Urothelium cell line (cell line): ENCODE measurements at regions not wholly inside any gene's neighbourhood (a gene's known extent, or its start where the extent isn't known, plus 50 kb on each side); places are given as distances from the start of the nearest gene placed in this dataset.
"Not testable (repeated sequence)": the region's sequence is repeated elsewhere in the genome, so short reads cannot be mapped to it uniquely, and the experiment has no call there.

Experiments used
- DNase-seq: peaks from one replicate; pipeline ENCODE4 v3.0.0; 2011; ENCODE audit warnings: low spot score, mixed read lengths
- FAIRE-seq: peaks from 2 replicates; lab custom pipeline; 2011; peaks lifted over from hg19 to GRCh38; lab: Jason Lieb, UNC

- FAIRE-seq = no peak
- no peak for DNase-seq
Observed at GRCh38 chr3:16070707-16071106, 103.8 kb upstream of the GALNT15 start.

GRCh38 chr3:16071206-16071605 lies 103.3 kb upstream of the GALNT15 start:
- DNase-seq = peak; percentile 55
- peak; percentile 66 for FAIRE-seq

GRCh38 chr3:16072420-16073110 lies 101.9 kb upstream of the GALNT15 start:
- DNase-seq (no peak), FAIRE-seq (no peak)

DNA sequence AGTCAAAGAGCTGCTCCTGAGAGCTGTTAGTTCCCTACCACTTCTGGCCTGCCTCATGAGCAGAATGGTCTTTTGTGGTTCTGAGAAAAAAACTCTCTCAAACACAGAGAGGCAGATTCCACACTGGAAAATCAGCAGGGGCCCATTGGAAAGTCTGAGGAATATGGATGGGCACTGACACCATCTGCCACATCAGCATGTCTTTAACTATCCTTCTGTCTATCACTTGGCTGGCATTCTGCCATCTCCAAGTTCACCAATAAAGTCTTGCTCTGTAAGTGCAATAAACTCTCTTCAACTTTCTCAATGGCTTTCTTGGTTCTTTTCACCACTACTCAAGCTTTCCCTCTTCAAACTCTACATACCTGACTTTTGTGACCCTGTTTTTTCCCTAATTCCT lies 101.3 kb upstream of the GALNT15 start:
- FAIRE-seq (no peak), DNase-seq (no peak)

GRCh38 chr3:16073990-16074671 lies 100.3 kb upstream of the GALNT15 start:
- not testable (repeated sequence) for DNase-seq, FAIRE-seq

- DNase-seq (no peak), FAIRE-seq (no peak)
Observed at GRCh38 chr3:16075647-16076046, 98.8 kb upstream of the GALNT15 start.

GRCh38 chr3:16076564-16076963 lies 97.9 kb upstream of the GALNT15 start:
- FAIRE-seq = peak; percentile 46
- no peak for DNase-seq

- DNase-seq, FAIRE-seq: not testable (repeated sequence)
Observed at GRCh38 chr3:16077146-16077545, 97.3 kb upstream of the GALNT15 start.

GRCh38 chr3:16077681-16078080 lies 96.8 kb upstream of the GALNT15 start:
- not testable (repeated sequence) for DNase-seq, FAIRE-seq

DNA sequence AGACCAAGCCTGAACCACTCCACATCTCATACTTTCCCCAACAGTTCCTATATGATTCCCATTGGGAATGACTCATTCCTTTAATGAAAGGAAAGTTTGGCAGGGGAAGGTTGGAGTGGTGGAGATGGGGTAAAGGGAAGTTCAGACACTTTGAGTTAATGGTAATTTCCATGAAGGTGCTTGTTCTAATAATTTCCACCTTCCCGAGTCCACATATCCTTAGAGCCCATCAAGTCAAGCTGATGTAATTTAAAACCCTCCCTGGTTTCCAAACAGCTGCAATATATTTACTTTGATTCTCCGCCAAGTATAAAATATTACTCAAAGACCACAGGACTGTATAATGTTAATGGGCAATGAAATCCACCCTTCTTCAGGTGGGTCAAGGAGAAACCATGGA lies 95.0 kb upstream of the GALNT15 start:
- peak; percentile 55 for DNase-seq

DNA sequence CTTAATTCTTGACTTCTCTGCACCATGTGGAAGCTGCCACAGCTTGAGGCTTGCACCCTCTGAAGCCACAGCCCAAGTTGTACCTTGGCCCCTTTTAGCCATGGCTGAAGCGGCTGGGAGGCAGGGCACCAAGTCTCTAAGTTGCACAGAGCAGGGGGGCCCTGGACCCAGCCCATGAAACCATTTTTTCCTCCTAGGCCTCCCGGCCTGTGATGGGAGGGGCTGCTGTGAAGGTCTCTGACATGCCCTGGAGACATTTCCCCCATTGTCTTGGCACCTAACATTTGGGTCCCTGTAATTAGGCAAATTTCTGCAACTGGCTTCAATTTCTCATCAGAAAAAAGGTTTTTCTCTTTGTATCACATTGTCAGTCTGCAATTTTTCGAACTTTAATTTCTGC lies 92.8 kb upstream of the GALNT15 start:
- FAIRE-seq = no peak

More for the DNA sequence above, 95.0 kb upstream of the GALNT15 start:
- FAIRE-seq = no peak

GRCh38 chr3:16084887-16085286 lies 89.6 kb upstream of the GALNT15 start:
- no peak for FAIRE-seq

More for the DNA sequence above, 92.8 kb upstream of the GALNT15 start:
- DNase-seq = no peak

GRCh38 chr3:16085410-16085809 lies 89.1 kb upstream of the GALNT15 start:
- no peak for FAIRE-seq

More at GRCh38 chr3:16084887-16085286, 89.6 kb upstream of the GALNT15 start:
- DNase-seq = no peak

DNA sequence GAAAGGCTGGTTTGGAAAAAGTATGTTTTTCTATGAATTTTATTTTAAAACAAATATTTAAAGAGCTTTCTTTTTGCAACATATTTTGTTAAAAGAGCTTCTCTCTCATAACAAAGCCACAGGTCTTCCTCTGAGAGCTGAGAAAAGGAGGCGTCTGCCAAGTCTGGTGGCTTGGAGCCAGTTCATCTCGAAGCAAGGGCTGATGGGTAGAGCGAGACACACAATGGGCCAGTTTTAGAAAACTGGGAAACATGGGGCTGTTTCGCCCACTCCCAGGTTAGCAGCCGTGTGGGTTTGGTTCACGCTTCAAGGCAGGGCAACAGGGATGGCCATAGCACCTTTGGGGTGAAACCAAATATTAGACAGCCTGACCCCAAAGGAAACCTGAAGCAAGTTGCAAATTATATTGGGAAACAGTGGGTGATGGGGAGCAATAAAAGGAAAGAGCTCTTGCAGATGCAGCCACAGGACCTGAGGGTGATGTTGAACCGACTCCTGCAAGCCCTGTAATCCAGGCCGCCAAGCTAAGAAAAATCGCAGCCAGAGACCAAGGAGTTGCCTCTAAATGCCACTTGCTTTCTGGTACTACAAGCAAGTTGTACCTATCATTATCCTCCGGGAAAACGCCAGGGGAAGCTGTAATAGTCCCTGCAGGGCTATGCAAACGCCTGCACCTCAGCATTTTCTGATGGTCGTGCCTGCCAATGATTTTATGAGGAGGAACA lies 88.4 kb upstream of the GALNT15 start:
- FAIRE-seq = no peak
- DNase-seq = no peak

More at GRCh38 chr3:16085410-16085809, 89.1 kb upstream of the GALNT15 start:
- DNase-seq = no peak

- no peak for FAIRE-seq
- no peak for DNase-seq
Observed at GRCh38 chr3:16086690-16087089, 87.8 kb upstream of the GALNT15 start.

- DNase-seq (no peak), FAIRE-seq (no peak)
Observed at GRCh38 chr3:16088496-16088895, 86.0 kb upstream of the GALNT15 start.

DNA sequence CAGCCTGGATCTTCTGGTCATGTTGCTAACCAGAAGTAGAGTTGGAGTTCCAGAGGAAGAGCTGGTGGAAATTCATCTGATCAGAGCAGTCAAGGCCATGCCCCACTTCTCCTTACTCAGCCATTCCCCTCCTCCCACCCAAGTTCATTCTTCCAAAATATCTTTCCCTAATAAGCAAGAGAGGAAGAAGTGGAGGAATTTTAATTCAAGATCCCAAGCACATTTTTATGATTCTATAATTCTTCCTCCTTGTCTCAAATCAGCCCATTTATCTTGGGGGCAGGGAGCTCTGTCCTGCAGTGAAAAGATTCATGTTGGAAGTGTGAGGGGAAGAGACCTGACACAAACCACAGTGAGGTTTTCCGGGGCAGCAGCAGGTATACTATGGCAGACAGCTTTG lies 85.0 kb upstream of the GALNT15 start:
- DNase-seq (no peak), FAIRE-seq (no peak)

DNA sequence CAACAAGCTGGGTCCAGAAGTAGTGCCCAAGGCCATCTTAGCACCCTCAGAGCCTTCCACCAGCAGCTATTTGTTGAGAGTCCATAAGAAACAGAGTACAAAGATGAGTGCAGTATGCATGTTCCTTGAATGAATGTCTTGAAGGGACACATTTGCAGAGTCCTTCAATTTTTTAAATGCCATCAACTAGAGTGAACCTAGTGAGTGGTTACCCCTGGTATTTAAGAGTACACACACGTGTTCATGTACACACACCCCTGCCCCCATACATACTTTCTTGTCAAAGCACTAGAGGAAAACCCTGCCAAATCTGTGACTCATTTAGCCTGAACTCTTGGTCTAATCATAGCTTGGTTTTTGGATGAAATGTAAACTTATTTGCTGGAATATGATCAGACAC lies 84.5 kb upstream of the GALNT15 start:
- no peak for FAIRE-seq
- peak; percentile 76 for DNase-seq

DNA sequence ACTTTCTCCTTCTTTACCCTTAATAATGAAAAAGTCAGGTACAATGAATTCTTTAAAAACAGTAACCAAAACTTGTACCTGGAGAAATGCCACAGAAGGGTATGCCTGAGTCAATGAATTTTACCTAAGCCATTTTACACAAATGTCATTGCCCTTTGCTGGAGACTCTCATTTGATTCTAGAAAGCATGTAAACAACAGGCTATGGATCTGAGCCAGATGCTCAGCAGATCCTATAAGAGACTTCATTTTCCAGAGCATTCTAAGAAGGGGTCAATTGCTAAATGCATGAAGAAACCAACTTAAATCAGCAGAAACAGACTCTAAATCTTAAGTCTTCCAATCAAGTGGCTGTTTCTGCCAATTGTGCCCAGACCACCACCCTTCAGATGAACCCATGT lies 83.8 kb upstream of the GALNT15 start:
- FAIRE-seq (no peak), DNase-seq (no peak)

- DNase-seq = no peak
- no peak for FAIRE-seq
Observed at GRCh38 chr3:16092923-16093322, 81.6 kb upstream of the GALNT15 start.
